GM21825 (cell line): ENCODE measurements at regions not wholly inside any gene's neighbourhood (a gene's known extent, or its start where the extent isn't known, plus 50 kb on each side); places are given as distances from the start of the nearest gene placed in this dataset.

Experiments used
- ATAC-seq: cut with Tn5 transposase; IDR thresholded peaks from one replicate; pipeline ENCODE4 v1.9.1; 2021; ENCODE audit warnings: mild to moderate bottlenecking, moderate library complexity; ENCODE audit not compliant: unreplicated experiment

DNA sequence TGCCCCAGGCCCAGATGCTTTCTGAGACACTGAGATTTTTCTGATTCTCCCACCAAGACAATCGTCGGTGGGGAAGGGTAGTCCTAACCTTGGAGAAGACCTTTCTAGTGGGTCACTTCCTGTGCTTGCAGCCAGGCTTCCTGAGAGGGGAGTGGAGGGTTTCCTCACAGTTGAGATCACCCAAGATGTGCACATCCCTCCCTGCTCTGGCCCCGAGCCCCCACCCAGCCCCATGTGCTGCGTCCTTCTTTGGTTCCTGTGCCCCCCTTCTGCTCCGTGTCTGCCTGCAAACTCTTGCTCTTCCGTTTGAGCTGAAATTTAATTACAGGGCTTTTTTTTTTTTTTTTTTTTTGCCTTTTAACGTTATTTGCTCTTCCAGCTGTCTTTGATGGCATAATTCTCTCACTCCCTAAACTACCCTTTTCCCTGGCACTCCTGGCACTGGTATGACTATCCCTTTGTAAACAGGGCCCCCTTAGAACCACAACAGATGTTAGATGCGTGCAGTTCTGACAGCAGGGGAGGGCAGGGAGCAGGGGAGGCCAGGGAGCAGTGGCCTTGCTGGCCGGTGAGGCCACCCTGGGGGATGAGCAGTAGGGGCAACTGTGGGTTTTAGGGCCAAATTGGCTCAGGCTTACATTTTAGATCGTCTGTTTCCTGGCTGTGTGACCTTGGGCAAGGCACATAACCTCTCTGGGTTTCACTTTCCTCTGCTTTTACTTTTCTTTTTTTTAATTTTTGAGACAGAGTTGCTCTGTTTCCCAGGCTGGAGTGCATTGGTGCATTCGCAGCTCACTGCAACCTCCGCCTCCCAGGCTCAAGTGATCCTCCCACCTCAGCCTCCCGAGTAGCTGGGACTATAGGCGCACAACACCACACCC is 144.5 kb downstream of the PHETA1 start:
- ATAC-seq, result no peak

DNA sequence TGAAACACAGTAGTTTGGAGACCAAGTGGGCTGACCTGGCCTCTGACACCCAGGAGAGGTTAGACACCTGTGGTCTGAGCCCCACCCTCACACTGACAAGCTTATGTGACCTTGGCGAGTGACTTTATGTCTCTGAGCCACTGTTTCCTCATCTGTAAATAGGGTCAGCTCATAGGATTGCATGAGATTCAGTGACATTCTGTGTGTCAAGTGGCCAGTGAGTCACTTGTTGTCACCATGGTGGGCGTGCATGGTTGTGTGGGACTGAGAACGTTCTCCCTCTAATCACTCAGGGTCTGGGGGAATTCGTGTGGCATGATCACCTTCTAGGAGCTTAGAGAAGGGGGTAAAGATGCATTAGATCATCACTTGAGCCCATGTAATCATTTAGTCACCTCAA is 146.4 kb downstream of the PHETA1 start:
- ATAC-seq, result no peak

DNA sequence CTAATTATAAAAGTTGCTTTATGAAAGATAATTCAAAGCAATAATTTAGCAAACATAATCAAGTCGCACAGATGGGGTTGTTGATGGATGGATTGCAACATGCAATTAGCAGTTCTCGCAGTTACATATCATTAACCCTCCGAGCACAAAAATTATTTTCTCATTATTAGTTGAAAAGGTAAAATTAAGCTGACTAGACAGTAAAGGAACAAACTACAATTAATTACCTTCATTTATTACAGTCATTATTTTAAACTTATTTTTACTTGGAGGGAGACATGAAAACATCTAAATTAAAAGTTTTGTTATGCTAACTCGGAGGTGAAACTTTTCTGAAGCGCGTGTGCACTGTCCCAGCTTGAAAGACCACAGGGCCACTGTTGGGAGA is 146.9 kb downstream of the PHETA1 start:
- ATAC-seq, result no peak

DNA sequence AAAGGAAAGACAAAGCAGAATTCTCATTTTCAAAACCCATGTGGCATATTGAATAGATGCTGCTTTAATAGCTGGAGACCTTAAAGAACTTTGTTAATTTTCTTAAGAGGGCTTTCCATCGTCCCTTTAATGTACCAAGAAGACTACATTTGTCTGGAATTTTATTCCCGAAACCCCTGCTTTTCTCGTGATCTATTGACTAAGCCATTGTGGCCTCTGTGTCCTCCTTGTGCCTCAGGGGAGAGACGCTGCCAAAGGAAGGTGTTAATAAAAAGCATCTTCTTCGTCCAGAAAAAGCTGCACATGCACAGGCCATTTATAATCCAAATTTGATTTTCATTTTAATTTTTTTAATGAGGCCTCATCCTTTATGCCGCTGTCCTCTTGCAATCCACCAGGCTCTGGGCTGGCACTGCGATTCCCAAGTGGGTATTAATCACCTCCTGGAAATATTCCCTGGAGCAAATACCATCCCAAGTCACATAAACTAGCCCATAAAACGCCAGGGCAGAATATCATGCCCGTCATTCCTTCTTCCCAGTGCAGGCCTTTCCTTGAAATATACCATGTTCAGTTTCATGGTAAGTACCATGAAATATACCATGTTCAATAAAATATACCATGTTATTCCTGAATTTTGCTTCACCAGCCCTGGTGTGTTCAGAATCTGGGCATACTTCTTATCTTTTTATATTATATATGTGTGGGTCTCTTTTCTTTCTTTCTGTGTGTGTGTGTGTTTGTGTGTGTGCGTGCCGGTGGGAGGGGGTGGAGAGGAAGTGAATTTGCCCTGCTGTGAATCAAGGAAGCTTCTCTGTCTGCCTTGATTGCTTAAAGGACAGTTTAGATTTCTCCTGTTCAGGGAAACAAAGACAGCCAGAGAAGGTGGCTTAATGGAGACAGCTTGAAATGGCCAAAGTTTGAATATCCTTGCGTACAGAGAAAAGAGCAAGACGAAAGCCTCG is 147.6 kb downstream of the PHETA1 start:
- no peak for ATAC-seq

DNA sequence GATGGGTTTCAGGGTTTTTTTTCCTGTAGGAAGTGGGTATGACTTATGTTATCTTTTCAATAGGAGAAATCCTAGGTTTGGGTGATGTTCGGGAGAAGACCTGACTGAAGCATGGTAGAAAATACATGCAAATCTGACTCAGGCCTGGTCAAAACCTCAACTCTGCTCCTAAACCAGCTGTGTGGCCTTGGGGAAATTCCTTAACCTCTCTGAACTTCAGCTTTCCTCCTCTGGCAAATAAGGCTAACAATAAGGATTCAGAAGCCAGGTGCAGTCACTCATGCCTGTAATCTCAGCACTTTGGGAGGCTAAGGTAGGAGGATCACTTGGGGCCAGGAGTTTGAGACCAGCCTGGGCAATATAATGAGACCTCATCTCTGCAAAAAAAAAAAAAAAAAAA is 148.5 kb downstream of the PHETA1 start:
- ATAC-seq, result no peak

DNA sequence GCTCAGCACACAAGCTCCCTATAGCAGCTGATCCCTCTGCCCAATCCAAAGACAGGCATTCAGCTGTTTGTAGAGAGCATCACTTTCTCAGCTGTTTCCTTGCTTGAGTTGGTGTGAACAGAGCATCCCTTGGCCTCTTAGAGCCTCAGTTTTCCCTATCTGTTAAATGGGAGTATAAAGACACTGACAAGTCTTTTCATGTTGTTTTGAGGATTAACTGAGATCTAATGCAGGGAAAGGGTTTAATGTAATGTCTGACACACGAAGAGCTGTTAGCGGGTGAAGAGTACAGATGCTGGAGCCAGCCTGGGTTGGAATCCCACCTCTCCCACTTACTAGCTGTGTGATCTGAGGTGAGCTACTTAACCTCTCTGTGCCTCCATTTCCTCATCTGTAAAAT is 149.5 kb downstream of the PHETA1 start:
- no peak for ATAC-seq

DNA sequence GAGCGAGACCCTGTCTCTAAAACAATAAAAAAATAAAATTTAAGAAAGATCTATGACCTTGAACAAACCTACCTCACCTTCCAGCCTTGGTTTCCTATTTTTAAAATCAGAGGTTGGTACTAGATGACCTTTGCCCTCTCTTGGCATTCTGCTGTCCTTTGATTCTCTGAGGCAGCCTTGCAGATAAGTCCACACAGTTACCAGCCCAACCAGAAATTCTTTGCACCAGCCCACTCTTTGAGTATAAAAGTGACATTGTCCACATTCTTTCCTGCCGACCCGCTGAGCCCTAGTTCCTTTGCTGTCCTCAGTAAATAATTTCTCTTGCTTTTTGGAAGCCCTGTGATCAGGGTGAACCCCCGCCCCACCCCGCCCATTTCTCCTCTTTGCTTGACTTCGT is 150.4 kb downstream of the PHETA1 start:
- no peak for ATAC-seq

DNA sequence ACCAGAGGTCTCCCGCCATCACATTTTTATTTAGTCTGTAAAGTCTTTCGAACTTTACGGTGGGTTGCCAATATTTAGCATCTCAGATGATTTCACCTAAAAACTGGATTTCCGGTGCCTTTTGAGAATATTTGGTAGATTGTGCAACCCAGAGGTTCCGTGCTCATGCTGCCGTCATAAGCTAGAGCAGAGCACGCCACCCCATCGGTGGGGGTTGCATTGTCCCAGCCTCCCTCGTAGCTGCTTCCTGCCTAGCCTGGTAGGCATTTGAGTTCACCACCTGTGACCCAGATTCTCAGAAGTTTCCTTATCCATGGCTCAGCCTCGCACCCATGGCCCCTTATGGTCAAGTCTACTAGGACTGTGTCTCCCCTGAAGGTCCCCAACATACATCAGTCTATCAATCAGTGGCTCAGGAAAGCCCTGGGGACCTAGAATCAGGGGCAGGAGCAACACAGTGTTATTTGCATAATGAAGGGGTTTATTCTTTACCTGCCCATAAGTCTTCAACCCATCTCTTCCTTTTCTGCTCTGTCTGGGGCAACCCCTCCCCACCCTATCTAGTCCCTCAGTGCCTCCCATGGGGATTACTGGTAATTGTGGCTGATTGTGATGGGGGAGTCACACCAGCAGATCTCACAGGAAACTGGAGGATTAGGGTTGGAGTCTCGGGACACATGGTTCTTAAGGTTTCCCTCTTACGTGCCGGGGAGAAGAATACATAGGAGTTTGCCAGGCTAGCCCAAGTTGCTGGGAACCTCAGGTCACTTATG is 152.3 kb downstream of the PHETA1 start:
- ATAC-seq, result no peak

DNA sequence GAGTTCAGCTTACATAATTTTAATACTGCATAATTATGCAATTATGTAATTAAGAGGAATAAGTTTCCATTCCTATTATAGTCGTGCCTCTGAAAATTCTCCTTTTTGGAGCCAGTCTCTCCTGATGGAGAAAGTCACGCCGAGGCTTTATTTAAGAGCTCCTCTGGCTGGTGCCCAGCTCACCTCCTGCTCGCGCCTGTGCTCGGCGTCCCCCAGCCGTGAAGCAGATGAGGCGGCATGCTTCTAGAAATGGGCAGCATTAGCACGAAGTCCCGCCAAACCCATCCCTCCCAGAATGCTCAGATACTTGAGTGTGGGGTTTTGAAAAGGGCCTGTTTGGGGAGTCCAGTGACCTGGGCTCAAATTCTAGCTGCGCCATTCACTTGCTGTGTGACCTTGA is 153.0 kb downstream of the PHETA1 start:
- no peak for ATAC-seq

DNA sequence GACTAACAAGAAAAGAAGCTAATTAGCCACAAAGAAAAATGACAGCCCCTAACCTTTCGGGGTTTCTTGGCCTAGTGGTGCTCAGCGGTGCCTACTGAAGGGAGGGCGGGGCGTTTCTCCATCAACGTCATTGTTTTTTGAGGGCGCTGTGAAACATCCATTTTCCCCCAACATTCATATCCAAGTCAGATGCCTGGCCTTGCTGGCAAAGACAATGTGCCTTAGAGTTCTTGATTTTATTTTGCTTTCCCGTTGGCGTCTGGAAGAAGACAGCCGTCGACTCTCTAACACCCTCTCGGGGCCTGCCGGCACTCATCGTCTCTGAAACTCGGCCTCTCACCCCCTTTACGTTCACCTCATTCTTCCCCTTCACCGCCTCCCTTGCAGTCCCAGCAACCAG is 154.5 kb downstream of the PHETA1 start:
- no peak for ATAC-seq

DNA sequence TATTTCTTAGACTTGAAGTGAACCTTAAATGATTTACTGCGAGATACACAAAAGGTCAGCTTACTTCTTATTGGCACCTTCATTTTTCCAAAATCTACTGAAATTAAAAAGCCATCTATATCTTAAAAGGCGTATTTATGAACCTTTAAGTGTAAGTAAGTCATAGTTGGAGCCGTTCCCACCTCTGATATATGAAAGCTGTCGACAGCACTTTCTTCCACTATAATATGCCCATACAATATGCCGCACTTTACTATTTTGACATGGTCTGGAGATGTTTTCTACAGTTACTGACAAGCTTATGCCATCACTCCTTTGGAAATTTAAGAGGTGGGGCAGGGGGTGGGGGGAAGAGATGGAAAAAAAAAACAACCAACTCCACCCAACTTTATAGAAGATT is 155.3 kb downstream of the PHETA1 start:
- ATAC-seq, result no peak

DNA sequence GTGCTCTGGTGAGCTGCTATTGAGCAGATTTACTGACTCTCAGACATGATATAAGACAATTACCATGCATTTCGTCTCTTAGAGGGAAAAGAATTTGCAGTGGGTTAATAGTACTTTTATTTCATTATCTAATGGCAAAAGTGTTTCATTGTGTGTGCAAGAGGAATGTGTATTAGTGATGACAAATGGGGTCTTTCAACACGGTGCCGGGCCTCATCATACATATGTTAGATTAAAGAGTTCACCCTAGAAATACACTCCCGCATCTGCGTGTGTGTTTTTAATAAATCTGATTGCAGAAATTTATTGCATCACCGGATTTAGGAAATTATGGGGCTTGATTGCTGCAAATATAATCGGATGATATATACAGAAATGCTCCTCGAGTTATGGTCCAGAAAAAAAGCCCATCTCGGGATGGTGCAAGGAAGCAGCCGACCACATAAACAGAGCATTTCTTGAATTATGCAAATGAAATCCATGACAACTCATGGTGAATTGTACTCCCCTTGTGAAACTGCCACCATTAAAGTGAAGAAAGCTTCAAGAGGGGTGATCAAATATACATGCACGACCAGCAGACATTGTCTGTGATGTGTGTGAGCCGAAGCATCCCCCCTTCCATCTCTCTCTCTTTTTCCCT is 156.0 kb downstream of the PHETA1 start:
- ATAC-seq, result no peak

DNA sequence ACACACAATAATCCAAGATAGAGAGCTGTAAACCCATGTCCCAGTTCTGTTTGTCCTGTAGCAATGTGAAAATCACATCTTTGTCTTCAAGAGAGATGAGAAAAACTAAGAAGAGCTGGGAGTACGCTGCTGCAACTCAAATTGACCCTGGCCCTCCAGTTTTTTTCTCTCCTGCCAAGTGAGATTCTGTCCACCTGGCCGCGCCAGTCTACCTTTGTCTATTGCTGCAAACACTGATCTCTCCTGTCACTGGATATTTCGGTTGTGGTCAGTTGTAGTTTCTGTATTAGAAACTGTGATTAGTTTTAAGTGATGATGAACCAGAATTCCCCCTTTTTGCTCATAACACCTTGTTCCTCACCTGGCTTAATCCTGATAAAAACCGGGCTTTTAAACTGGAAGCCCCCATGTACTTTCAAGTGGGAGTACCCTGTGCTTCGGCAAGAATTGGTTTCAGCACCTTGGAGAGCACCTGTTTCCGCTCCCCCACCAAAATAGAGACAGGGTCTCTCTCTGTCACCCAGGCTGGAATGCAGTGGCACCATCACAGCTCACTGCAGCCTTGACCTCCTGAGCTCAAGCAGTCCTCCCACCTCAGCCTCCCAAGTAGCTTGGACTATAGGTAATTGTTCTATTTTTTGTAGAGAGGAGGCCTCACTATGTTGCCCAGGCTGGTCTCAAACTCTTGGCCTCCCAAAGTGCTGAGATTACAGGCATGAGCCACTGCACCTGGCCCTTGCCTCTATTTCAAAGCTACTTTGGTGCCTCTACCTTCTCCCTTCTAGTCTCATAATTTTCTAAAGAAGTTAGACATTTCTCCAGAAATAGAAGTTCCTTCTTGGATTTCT is 156.8 kb downstream of the PHETA1 start:
- ATAC-seq, result no peak

DNA sequence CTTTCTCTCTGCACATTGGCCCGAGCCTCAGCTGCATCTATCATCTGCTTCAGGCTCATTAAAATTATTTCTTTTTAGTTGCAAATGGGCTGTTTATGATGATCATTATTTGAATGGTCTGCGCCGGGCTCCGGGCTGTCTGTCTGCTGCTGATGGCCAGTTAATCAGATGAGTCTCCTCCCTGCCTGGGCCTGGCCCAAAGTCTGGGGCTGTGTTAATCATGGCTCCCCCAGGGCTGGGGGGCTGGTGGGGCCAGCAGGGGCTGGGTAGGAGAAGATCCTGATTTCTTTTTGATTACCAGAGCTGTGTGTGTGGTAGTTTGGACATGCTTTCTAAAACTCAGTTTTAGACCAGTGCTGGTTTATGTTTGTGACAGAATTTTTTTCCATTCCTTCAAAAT is 159.1 kb downstream of the PHETA1 start:
- ATAC-seq, result no peak

DNA sequence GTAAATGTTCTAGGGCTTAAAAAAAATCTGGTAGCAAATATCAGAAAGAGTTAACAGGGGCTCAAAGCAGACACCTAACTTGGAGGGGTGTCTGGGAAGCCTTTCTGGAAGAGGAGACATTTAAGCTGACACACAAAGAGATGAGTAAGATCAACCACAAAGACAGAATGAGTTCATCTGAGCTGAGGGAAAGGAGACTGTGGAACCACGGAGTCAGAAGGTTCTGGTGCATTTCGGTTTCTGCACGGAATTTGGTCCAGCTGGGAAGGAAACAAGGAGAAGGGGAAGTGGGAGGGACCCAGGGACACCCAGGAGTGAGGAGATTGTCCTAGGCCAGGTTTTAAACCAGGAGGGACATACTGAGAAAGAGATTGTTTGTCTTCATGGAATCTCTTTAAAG is 161.1 kb downstream of the PHETA1 start:
- no peak for ATAC-seq

DNA sequence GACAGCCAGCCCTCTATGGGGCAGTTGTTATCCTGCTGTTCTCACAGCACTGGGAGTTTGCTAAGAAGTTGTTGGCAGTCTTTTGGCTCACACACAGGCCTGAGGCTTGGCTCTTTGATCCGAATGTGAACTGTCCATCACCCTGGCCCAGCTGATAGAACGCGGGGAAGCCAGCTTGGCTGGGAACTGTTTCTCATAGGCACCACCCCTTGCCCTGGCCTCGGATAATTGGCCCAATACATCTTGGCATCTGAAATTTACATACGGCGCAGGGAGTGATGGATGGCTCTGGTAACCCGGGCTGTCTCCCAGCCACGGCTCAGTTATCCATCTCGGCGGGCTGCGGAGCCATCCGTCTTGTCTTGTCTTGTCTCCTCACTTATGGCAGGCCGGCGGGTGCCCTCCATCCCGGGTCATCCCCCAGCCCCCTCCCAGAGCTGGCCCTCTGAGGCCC is 164.1 kb downstream of the PHETA1 start:
- ATAC-seq, result no peak

DNA sequence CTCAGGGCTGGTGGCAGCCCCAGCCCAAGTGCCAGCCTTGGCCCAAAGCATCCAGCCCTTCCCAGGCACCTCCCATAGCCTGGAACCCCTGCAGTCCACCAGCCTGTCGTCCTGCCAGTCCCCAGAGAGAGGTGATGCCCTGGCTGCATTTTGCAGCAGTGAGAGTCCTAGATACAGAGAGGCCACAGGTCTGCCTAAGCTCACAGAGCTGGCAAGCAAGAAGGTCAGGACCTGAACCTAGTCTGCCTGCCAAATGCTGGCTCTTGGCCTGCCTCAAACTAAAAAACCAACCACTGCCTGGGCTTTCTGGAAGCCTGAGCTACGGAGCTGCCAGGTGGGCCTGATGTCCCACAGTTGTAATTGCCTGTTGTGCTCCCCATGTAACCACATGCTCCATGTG is 164.9 kb downstream of the PHETA1 start:
- ATAC-seq, result no peak

DNA sequence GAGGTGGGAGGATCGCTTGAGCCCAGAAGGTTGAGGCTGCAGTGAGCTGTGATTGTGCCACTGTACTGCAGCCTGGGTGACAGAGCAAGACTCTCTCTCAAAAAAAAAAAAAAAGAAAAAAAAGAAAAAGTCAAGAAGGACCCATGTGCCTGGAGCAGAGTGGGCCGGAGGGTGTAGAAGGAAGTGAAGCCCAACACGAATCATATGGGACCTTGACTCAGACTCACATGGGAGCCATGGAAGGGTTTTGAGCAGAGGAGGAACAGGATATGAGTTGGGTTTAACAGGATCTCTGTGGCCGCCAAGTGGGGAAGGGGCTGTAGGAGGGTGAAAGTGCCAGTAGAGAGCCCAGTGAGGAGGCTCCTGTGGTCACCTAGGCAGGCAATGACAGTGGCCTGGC is 165.4 kb downstream of the PHETA1 start:
- ATAC-seq, result no peak

DNA sequence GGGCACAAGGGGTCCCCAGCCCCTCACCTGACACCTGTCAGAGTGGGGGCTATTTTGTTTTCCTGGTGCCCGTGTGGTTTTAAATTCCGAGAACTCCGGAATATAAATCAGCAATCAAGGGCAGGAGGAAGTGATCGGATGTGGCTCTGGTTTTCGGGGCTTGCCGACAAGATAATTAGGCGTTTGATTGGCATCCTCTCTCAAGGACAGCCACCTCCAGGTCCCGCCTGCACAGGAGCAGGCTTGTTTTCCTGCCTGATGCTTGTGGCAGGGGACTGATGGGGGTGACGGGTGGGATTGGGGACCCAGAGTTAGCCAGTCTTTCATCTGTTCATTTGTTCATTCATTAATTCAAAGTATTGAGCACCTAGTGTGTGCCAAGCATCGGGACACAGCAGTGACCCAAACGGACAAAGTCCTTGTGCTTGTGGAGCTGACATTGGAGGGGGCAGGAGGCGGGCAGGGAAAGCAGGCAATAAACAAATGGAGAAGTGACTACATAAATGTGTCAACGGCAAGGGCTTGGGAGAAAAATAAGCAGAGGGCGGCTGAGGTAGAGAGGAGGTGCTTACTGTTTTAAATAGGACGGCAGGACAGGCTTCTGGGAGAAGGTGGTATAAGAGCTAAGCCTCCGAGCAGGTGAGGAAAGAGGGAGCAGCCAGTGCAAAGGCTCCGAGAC is 166.5 kb downstream of the PHETA1 start:
- ATAC-seq, result no peak
